ENCODE measurements at regions not wholly inside any gene's neighbourhood (a gene's known extent, or its start where the extent isn't known, plus 50 kb on each side); places are given as distances from the start of the nearest gene placed in this dataset.
"Not testable (repeated sequence)": the region's sequence is repeated elsewhere in the genome, so short reads cannot be mapped to it uniquely, and the experiment has no call there.

DNA sequence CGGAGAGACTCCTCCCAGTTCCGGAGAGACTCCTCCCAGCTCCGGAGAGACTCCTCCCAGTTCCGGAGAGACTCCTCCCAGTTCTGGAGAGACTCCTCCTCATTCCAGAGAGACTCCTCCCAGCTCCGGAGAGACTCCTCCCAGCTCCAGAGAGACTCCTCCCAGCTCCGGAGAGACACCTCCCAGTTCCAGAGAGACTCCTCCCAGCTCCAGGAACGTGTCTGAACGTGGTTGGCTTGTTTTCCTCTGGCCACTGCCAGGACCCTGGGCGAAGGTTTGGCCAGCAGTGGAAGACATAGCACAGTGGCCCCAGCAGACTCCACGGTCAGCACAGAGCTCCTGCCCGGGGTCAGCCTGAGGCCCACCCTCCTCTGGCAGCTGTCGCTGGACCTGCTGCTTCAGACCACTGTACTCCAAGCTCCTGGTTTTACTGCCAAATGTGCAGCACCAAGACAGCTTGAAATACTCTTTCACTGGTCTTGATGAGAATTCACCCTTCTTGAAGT, 122.3 kb upstream of the AFDN start:
- H3K4me3 ChIP-seq (ENCODE audit: low read depth, low read length): no peak overlapping the region
- DNase-seq (ENCODE audit: low read depth): no peak
- TF ChIP-seq, protein P1, sequence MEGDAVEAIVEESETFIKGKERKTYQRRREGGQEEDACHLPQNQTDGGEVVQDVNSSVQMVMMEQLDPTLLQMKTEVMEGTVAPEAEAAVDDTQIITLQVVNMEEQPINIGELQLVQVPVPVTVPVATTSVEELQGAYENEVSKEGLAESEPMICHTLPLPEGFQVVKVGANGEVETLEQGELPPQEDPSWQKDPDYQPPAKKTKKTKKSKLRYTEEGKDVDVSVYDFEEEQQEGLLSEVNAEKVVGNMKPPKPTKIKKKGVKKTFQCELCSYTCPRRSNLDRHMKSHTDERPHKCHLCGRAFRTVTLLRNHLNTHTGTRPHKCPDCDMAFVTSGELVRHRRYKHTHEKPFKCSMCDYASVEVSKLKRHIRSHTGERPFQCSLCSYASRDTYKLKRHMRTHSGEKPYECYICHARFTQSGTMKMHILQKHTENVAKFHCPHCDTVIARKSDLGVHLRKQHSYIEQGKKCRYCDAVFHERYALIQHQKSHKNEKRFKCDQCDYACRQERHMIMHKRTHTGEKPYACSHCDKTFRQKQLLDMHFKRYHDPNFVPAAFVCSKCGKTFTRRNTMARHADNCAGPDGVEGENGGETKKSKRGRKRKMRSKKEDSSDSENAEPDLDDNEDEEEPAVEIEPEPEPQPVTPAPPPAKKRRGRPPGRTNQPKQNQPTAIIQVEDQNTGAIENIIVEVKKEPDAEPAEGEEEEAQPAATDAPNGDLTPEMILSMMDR (IDR thresholded peaks at IDR 0.05; ENCODE audit: insufficient read depth, low read length): no peak

DNA sequence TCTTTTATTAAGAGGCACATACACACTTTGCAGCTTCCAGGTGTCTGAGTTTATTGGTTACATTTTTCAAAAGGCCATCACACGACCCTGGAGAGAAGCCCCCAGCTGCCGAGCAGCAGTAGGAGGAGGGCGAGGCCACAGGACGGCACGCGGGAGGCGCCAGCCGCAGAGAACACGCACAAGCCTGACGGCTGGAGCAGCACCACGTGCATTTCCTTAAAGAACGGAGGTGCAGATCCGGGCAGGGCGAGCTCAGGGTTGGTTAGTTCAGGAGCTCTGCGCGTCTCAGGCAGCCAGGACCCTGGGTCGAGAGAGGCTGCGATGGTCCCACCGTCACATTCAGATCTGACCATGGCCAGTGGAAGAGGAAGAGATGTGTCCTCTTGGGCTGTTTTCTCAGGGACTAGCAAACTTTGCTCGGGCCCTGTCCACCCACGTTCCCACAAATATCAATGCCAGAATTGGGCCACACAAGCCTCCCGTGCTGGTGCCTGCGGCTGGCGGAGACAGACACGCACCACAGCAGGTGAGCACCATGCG, 121.4 kb upstream of the AFDN start:
- no peak for DNase-seq (ENCODE audit: low read depth)
- H3K4me3 ChIP-seq (ENCODE audit: low read depth, low read length): no peak overlapping the region
- TF ChIP-seq, protein P1 (IDR thresholded peaks at IDR 0.05; ENCODE audit: insufficient read depth, low read length): no peak

DNA sequence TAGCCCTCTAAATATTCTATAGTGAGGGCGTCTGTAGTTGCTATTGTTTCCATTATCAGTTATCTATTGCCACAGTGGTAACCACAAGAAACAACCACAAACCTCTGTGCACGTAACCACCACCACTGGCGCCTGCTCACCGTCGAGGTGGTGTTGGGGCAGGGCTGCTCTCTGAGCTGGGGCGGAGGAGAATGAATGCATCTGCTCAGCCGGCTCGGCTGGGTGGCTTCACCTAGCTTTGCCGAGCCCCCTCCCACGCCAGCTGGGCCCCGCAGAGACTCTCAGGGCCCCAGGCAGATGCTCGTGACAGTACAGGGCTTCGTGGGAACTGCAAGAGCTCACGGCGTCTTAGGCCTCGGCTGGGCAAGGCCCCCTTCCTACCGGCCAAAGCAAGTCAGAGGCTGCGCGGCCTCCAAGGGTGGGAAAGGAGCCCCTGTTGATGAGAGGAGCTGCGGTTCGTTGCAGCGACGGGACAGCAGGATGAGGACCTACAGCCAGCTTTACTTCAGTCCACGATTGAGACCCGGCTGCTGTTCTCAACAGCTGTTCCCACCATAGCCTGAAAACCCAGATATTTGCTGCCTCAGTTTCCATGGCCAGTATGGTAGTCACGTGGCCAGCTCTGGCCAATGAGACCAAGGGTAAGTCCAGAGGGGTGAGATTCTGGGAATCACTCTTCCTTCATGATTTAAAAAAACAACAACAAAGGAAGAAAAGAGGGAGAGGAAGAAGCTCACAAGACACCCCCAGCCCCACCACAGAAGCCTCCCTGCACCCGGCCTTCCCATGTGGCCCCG, 120.2 kb upstream of the AFDN start:
- DNase-seq (ENCODE audit: low read depth): no peak
- TF ChIP-seq, protein P1 (IDR thresholded peaks at IDR 0.05; ENCODE audit: insufficient read depth, low read length): no peak
- H3K4me3 ChIP-seq (ENCODE audit: low read depth, low read length): no peak overlapping the region

DNA sequence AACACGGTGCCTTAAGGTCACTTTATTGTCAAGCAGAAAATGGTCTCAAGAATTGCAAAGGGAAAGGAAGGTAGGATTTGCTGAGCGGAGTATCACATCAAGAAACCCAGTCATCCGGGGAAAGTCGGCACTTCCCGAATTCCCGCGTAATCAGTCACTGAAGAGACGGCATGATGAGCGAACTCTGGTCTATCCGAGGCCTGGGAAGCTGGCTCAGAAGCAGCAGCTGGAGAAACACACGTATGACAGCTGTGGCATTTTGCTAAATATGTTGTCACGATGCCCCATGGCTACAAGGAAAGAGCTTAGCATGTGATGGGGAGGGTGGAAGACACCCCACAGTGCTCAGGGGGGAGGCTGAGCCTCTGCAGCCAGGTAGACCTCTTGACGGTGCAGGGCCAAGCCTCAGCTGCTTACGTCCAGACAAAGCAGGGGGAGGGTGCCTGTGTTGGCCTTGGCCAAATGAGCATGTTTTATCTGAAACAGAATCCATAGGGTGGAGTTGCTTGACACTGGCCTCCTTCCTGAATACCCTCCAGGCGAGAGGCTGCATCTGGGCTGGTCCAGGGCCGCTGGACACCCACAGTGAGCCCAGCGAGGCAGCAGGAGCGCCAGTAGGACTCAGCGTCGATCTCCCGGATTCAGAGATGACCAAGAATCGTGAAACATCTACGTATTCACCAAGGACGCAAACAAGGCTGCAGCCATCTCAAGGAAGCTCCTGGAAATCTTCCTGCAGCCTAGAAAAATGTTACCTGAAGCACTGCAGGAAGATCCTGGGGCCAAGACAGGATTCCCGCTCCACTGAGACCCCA, 118.8 kb upstream of the AFDN start:
- H3K4me3 ChIP-seq (ENCODE audit: low read depth, low read length): no peak overlapping the region
- TF ChIP-seq, protein P1 (IDR thresholded peaks at IDR 0.05; ENCODE audit: insufficient read depth, low read length): no peak
- DNase-seq (ENCODE audit: low read depth): no peak

DNA sequence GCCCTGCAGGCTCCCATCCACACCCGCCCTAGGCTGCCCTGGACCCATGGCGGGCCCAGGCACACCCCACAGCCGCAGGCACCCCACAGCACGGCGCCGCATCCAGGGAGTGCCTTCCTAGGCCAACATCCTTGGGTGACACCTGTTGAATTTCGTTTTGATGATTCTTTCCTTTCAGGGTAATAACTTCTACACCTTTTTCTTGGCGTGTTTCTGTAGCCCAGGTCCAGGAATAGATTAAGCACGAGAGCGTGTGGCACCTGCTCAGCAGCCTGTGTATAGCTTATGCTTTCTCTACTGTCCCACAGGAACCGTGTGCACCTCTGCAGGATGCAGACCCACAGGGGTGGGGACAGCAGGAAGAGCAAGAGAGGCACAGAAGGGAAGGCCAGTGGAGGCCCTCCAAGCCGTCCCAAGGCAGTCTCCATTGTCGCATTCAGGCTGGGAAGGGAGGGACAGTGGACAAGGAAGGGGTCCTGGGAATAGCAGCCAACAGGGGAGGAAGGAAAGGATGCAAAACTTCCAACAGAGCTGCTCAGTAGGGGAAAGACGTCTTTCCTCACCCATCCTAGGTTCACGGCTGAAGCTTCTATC, 118.1 kb upstream of the AFDN start:
- H3K4me3 ChIP-seq (ENCODE audit: low read depth, low read length): no peak overlapping the region
- no peak for DNase-seq (ENCODE audit: low read depth)
- TF ChIP-seq, protein P1 (IDR thresholded peaks at IDR 0.05; ENCODE audit: insufficient read depth, low read length): no peak

DNA sequence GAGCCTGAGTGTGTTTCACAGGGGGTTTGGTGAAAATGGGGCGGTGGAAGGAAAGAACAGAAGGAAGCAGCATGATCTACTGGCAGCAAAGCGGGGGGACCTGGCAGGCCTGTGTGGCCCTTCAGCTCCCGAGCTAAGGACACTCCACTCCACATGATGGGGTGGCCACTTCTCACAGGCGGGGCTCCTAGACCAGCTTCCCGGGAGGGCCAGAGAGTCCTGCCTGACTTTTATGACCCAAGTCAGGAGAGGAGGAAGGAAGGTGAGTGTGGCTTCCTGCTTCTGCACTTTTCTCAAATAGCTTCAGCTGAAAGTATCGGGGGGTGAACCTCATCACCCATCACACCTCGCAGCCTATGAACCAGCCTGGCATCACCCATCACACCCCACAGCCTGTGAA, 117.5 kb upstream of the AFDN start:
- TF ChIP-seq, protein P1 (IDR thresholded peaks at IDR 0.05; ENCODE audit: insufficient read depth, low read length): no peak
- DNase-seq (ENCODE audit: low read depth): no peak
- H3K4me3 ChIP-seq (ENCODE audit: low read depth, low read length): no peak overlapping the region

GRCh38 chr6:167709776-167710336, 116.9 kb upstream of the AFDN start:
- DNase-seq (ENCODE audit: low read depth): not testable (repeated sequence)

More at GRCh38 chr6:167709776-167710336, 116.9 kb upstream of the AFDN start:
- not testable (repeated sequence) for H3K4me3 ChIP-seq (ENCODE audit: low read depth, low read length)
